Ureter (tissue), 1 donor: ENCODE measurements at regions not wholly inside any gene's neighbourhood (a gene's known extent, or its start where the extent isn't known, plus 50 kb on each side); places are given as distances from the start of the nearest gene placed in this dataset.
"Not testable (repeated sequence)": the region's sequence is repeated elsewhere in the genome, so short reads cannot be mapped to it uniquely, and the experiment has no call there.

Source experiments
- DNase-seq: peaks from one replicate; pipeline ENCODE4 v3.0.0-alpha.2; 2020; ENCODE audit warnings: low spot score
- donor health status: DM: yes; HTN: yes; CAD: no.

- no peak for DNase-seq
Measured at GRCh38 chr4:129254126-129254525, 158.2 kb downstream of the C4orf33 start.

DNA sequence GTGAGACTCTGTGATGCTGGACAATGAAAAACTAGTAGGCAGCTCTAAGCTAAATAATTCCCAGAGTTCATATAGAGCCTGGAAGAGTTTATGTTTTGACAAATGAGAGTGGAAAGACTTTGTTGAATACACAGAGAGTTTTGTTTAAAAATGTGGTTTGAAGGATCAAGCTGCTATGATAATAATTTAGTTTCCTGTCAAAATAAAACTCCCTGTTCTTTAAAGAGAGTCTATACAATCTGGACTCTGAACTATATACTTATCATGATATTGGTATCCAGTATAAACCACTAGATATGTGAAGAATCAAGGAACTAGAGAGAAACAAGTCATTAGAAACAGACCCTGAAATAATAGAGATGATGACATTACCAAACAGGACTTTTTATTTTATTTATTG, 158.6 kb downstream of the C4orf33 start:
- DNase-seq: no peak

DNA sequence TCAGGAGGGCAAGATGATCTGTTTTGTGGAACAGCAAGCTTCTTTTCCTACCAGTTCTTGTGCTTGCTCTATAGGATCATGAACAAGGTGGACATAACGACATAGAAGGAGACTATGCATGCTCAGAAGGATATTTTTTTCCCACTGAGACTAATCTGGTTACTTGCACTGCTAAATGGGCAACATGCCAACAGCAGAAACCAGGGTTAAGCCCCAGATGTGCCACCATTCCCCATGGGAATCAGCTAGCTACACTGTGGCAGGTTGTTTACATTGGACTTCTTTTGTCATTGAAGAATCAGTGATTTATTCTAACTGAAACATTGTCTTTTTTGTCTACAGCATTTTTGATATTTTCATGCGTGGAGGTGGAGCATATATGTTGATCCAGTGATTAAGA, 165.6 kb downstream of the C4orf33 start:
- DNase-seq: no peak

DNA sequence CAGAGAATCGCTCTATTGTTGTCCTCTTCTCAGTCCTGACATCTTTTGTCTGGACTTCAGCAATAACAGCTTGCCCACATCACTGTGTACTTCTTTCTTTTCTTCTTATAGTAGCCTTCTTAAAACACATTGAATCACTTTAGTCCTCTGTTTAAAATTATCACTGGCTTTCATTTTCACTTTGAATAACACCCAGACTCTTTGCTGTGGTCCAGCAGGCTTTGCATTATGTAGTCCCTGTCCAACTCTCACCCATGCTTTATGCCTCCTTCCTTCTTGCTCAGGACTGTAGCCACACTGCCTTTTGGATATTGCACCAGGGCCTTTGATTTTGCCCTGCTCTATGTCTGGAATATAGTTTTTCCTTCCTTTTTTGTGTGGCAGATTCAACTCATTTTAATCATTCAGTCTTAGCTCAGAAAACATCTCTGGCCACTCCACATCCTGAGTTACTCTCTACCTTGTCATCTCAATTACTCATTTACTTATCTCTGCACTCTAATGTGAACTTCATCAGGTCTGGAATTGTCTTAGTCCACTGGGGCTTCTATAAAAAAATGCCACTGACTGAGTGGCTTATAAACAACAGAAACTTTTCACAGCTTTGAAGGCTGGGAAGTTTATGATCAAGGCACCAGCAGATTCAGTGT, 168.2 kb downstream of the C4orf33 start:
- DNase-seq: no peak

GRCh38 chr4:129278868-129279267, 182.9 kb downstream of the C4orf33 start:
- no peak for DNase-seq

GRCh38 chr4:129282293-129282692, 186.3 kb downstream of the C4orf33 start:
- DNase-seq: no peak

- not testable (repeated sequence) for DNase-seq
Measured at GRCh38 chr4:129292194-129292593, 196.2 kb downstream of the C4orf33 start.

- DNase-seq: no peak
Measured at GRCh38 chr4:129314781-129315180, 218.8 kb downstream of the C4orf33 start.

DNA sequence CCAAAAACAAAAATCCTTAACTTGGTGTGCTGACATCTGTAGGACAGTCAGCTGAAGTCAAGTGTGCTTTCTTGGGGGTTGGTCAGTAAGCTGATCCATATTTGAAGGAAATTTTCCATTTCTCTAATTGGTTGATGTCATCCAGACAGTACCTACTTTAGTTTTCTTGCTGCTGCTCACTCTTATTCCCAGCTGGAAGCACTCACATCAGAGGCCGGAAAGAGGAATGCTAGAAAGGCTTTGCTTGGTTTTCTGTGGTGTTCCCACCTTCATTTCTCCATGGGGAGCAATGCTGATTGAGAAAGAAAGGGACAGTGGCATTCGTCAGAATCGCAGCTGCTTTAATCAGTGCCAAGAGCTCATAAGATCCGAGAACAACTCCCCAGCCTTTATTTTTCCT, 227.0 kb downstream of the C4orf33 start:
- DNase-seq: no peak

DNA sequence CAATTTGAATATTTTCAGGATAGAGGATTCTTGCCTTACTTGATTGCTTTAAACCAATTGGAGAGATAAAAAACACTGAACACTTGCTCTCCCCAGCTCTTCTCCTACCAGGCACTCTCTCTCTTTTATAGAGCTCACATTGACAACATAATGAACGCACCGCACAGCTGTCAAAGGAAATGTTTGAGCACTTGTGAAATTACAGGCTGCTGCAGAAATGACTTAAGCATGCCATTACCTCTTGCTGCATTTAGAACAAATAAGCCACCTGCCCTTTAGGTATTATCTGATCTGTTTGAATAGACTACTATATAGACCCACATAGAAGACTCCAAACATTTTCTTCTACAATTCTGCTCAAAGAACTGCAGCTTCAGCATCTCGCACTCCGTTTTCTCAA, 227.7 kb downstream of the C4orf33 start:
- DNase-seq: no peak

- no peak for DNase-seq
Measured at GRCh38 chr4:129326571-129327460, 230.9 kb downstream of the C4orf33 start.

GRCh38 chr4:129327637-129328036, 231.7 kb downstream of the C4orf33 start:
- no peak for DNase-seq

DNA sequence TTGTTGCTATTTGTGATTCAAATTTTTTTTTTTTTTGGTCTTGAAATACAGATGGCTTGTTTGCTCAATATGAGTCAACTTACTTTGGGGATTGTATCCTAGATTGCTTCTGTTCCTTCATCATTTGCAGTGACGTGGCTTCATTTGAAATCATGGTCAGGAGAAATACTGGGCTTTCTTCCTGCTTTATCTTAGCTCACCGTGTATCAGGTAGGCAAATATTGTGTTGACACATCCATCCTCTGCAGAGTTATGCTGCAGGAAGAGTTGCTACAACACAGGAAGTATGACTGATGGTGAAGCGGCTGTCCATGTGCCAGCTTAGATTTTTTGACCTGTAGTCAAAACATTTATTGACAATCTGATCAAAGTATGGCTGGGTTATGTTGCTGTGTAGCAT, 232.2 kb downstream of the C4orf33 start:
- DNase-seq: no peak

- DNase-seq: no peak
Measured at GRCh38 chr4:129334136-129334535, 238.2 kb downstream of the C4orf33 start.

GRCh38 chr4:129335276-129335675, 239.3 kb downstream of the C4orf33 start:
- DNase-seq: no peak

- DNase-seq: no peak
Measured at GRCh38 chr4:129335818-129336217, 239.9 kb downstream of the C4orf33 start.

- no peak for DNase-seq
Measured at GRCh38 chr4:129336457-129337227, 240.7 kb downstream of the C4orf33 start.

DNA sequence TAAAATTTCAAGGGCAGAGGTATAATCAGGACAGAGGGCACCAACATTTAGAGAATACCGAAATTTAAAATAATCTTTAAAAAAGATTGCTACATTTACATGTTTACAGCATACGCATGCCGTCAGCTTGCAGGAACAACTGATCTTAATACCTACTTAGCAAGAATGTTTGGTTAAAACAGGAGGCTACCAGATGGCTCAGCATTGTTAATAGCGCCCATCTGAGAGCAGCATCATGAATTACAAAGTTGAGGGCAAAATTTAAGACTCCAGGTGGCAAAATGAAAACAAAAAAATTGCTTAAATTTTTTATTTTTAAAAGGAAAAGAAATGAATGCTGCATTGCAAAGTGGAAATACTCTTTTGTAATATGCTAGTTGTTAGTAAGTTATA, 241.3 kb downstream of the C4orf33 start:
- DNase-seq: no peak

DNA sequence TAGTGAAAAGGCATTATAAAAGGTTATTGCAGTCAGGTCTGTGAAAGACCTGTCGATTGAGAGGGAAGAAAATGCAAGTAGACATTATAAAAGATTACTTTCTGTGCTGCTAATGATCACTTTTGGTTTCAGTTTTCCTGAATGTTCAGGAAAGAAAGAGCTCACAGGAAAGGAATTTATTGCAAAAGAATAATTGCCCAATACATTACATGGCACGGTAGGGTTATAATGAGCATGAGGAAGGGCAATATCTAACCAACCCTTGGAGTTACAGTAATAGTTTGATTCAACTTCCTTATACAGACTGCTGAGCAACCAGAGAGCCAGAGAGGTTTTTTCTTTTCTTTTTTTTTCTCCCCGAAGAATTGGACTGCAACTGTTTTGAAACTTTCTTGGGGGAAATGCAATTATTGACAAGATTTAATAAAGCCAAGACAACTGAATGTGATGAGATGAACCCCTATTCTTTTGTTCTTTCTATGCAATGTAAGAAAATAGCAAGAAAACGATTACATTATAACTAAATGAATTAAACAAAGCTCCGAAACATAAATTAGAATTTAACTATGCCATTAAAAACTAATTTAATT, 247.0 kb downstream of the C4orf33 start:
- DNase-seq: no peak

DNA sequence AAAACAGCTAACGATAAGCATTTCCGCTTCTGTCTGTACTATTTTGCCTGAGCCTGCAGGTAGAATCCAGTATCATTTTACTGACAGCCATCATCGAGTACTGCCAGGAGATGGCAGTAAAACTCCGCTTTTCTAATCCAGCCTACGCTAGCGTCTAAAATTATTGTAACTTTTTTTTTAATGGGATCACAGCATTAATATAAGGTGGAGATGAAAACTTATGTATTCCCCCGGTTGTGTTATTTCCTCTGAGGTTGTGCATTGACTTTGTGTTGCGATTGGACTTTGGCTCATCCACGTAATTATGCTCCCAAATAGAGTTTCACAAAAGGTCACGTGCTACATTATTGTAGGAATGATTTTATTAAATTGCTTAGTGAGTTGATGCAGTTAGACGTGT, 248.1 kb downstream of the C4orf33 start:
- DNase-seq: no peak

- no peak for DNase-seq
Measured at GRCh38 chr4:129345609-129346008, 249.7 kb downstream of the C4orf33 start.

DNA sequence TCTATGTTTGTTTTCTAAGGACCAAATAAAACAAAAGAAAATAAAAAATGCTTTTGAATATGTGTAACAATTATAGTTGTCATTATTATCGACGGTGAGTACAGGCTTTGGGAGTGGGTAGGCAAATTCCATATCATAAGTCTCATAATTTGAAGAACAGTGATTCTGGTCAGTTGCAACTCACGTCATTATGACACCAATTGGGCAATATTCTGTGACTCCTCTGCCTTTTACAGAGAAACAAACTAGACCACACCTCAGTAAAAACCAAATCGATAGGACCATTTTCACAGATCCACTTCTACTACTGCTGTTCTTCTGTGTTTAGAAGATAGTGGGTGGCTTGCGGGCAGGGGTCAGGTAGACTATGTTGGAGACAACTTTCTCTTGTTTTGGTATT, 250.1 kb downstream of the C4orf33 start:
- no peak for DNase-seq
